ENCODE measurements at regions not wholly inside any gene's neighbourhood (a gene's known extent, or its start where the extent isn't known, plus 50 kb on each side); places are given as distances from the start of the nearest gene placed in this dataset.
A peak's percentile ranks its signal among the peaks of the same experiment; 100 is the strongest.

DNA sequence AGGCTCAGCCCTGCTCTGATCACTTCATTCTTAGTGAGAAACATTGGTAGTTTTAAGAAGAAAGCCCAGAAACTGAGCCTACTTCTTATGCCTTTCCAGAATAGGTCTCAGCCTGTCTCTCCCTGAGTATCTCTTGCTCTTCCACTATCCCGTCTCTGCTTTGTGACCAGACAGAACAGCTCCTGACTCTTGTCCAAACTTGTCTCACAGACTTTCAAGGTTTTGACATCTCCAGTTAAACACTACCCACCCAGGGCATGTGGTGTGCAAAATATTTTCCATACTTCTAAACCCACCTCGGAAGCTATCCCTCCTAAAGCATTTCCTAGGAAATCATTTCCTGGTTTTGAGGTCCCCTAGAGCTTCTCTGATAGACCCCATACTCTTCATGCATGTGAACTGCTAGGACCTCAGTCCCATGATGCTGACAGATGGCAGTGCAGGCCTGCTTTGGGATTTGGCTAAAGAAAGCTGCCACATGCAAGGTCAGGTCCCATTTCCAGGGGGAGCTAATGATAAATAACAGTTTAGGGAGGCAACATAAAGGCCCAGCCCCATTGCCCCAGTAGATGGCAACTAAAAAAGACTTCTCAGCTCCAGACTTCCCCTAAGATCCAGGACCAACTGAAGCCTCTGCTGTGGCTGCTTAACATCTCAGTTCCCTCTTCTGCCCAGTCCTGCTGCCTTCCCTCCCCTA lies 211.5 kb downstream of the MED10 start:
- TF ChIP-seq EZH2 (IDR thresholded peaks at IDR 0.05; ENCODE audit: borderline replicate concordance, low read length): no peak
- TF ChIP-seq, protein P1, sequence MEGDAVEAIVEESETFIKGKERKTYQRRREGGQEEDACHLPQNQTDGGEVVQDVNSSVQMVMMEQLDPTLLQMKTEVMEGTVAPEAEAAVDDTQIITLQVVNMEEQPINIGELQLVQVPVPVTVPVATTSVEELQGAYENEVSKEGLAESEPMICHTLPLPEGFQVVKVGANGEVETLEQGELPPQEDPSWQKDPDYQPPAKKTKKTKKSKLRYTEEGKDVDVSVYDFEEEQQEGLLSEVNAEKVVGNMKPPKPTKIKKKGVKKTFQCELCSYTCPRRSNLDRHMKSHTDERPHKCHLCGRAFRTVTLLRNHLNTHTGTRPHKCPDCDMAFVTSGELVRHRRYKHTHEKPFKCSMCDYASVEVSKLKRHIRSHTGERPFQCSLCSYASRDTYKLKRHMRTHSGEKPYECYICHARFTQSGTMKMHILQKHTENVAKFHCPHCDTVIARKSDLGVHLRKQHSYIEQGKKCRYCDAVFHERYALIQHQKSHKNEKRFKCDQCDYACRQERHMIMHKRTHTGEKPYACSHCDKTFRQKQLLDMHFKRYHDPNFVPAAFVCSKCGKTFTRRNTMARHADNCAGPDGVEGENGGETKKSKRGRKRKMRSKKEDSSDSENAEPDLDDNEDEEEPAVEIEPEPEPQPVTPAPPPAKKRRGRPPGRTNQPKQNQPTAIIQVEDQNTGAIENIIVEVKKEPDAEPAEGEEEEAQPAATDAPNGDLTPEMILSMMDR (IDR thresholded peaks at IDR 0.05; ENCODE audit: low read length): peak; percentile 81
